ENCODE measurements at regions not wholly inside any gene's neighbourhood (a gene's known extent, or its start where the extent isn't known, plus 50 kb on each side); places are given as distances from the start of the nearest gene placed in this dataset.

- DNase-seq (ENCODE audit: low spot score) (no peak), FAIRE-seq (no peak)
Observed at GRCh38 chr15:67980773-67981685, 73.1 kb upstream of the PIAS1 start.

- FAIRE-seq, result no peak
- no peak for DNase-seq (ENCODE audit: low spot score)
Observed at GRCh38 chr15:67981848-67982247, 72.3 kb upstream of the PIAS1 start.

GRCh38 chr15:67991706-67992105, 62.4 kb upstream of the PIAS1 start:
- no peak for FAIRE-seq

GRCh38 chr15:67992411-67992810, 61.7 kb upstream of the PIAS1 start:
- FAIRE-seq, result no peak
- DNase-seq (ENCODE audit: low spot score), result no peak

More at GRCh38 chr15:67991706-67992105, 62.4 kb upstream of the PIAS1 start:
- DNase-seq (ENCODE audit: low spot score), result no peak

- FAIRE-seq (no peak), DNase-seq (ENCODE audit: low spot score) (no peak)
Observed at GRCh38 chr15:67992834-67993233, 61.3 kb upstream of the PIAS1 start.

- no peak for FAIRE-seq
- DNase-seq (ENCODE audit: low spot score), result no peak
Observed at GRCh38 chr15:67997996-67998395, 56.1 kb upstream of the PIAS1 start.

GRCh38 chr15:67998599-67999133, 55.4 kb upstream of the PIAS1 start:
- peak; percentile 34 for DNase-seq (ENCODE audit: low spot score)
- no peak for FAIRE-seq

- no peak for FAIRE-seq
- DNase-seq (ENCODE audit: low spot score), result no peak
Observed at GRCh38 chr15:67999320-68000100, 54.6 kb upstream of the PIAS1 start.

- no peak for DNase-seq (ENCODE audit: low spot score)
- FAIRE-seq, result no peak
Observed at GRCh38 chr15:68000754-68001153, 53.4 kb upstream of the PIAS1 start.

- no peak for DNase-seq (ENCODE audit: low spot score)
- peak; percentile 35 for FAIRE-seq
Observed at GRCh38 chr15:68001811-68002210, 52.3 kb upstream of the PIAS1 start.

- DNase-seq (ENCODE audit: low spot score) (no peak), FAIRE-seq (no peak)
Observed at GRCh38 chr15:68003297-68003696, 50.8 kb upstream of the PIAS1 start.

Data from urothelium cell line (cell line).